Fibroblast of peridontal ligament (primary cell): ENCODE measurements at regions not wholly inside any gene's neighbourhood (a gene's known extent, or its start where the extent isn't known, plus 50 kb on each side); places are given as distances from the start of the nearest gene placed in this dataset.
"Not testable (repeated sequence)": the region's sequence is repeated elsewhere in the genome, so short reads cannot be mapped to it uniquely, and the experiment has no call there.

Source experiments
- DNase-seq: peaks from one replicate; pipeline ENCODE4 v3.0.0-alpha.2; 2010; ENCODE audit errors: extremely low read depth

DNA sequence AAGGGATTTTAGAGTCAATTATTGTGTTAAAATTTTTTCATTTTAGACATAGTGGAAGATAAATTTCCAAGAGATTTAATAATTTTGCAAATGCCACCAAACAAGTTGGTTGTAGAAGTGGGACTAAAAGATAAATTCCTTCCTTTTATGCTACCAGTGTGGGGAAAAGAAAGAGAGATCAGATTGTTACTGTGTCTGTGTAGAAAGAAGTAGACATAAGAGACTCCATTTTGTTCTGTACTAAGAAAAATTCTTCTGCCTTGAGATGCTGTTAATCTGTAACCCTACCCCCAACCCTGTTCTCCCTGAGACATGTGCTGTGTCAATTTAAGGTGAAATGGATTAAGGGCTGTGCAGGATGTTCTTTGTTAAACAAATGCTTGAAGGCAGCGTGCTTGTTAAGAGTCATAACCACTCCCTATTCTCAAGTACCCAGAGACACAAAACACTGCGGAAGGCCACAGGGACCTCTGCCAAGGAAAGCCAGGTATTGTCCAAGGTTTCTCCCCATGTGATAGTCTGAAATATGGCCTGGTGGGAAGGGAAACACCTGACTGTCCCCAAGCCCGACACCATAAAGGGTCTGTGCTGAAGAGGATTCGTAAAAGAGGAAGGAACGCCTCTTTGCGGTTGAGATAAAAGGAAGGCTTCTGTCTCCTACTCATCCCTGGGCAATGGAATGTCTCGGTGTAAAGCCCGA is 117.0 kb downstream of the CEP44 start:
- DNase-seq = not testable (repeated sequence)

DNA sequence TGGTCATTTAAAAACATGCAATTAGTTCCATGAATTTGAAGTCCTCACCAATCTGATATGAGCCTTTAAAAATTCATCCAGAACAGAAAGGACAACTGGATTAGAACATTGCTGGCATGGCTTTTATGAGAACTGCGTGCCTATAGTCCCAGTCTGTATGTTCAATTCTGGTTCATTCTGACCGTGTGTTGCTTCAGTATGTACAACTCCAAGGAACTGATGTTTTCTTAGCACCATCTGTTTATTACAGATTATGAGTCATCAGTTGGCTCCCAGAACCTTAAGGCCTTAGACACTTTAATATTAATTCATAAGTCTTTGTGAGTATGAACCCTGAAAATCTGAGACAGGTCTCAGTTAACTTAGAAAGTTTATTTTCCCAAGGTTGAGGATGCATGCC is 115.0 kb downstream of the CEP44 start:
- DNase-seq = peak; percentile 52

DNA sequence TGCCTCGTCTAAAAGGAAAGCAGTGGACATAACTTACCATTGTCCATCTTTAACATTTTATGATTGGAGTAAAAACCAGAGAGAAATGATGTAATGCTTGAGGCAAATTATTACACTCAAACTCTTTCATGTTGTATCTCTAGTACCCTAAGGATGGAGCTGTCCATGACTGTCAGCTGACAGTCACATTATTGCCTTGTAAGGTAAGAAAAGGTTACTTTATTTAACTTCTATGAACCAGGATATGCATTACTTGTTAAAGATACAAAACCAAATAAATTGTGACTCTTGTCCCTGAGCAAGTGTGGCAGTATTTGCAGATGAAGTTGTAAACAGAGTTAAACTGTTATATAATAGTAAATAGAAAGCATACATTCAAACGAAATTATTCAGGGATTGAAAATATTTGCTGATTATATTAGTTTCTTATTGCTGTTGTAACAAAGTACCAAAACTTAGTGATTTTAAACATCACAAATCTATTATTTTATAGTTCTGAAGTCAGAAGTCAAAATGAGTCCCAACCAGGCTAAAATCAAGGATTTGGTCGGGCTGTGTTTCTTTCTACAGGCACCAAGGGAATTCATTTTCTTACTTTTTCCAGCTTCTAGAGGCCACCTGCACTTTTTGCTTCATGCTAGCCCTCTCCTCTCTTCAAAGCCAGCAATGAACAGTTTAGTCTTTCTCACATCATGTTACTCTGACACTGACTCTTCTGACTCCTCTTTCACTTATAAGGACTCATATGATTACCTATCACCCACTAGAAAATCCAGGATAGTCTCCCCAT is 113.8 kb downstream of the CEP44 start:
- DNase-seq = no peak

DNA sequence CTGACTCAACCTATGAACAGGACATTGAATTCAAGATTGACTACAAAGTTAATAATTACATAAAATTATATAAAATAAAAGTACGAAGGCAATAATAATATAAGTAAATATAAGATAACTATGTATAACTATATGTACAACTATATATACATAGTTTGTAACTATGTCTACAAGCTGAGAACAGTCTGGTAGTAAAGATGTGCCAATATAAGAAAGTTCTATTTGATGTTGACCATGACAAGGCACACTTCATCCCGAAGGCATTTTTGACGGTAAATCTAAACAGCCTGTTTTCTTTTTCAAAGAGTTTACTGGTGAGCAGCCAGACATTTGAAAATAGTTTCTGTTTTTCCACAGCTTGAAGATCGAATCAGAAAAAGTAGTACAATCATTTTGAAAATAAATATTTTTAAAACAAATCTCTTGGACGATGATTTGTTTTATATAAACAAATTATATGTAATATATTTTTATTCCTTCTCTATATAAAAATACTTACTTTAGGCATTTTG is 112.9 kb downstream of the CEP44 start:
- no peak for DNase-seq

DNA sequence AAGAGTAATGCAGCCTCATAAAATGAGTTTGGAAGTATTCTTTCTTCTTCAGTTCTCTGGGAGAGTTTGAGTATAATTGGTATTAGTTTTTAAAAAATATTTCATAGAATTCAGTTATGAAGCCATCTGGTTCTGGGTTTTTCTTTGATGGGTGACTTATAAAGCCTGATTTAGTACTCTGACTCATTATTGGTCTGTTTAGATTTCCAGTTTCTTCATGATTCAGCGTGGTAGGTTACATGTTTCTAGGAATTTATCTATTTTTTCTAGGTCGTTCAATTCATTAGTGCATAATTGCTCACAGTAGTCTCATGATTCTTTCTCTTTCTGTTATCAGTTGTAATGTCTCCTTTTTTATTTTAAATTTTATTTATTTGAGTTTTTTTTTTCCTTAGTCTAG is 111.2 kb downstream of the CEP44 start:
- peak; percentile 65 for DNase-seq

DNA sequence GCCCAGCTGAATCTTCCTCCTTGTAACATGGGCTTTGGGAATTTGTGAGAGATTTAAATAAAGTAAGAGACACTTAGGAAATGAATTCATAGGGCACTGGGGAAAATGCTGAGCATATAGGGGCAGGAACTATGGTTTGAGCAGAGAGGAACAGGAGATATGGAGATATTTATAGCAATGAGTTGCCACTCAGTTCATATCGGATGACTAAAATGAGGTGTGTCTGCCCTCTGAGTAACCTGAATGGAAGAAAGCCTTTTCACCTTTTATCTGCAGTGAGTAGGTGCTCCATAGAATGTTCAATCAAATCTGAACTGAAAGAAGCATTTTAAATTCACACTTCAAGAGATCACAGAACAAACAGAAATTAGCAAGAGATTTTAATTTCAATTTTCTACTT is 105.7 kb downstream of the CEP44 start:
- DNase-seq = no peak

DNA sequence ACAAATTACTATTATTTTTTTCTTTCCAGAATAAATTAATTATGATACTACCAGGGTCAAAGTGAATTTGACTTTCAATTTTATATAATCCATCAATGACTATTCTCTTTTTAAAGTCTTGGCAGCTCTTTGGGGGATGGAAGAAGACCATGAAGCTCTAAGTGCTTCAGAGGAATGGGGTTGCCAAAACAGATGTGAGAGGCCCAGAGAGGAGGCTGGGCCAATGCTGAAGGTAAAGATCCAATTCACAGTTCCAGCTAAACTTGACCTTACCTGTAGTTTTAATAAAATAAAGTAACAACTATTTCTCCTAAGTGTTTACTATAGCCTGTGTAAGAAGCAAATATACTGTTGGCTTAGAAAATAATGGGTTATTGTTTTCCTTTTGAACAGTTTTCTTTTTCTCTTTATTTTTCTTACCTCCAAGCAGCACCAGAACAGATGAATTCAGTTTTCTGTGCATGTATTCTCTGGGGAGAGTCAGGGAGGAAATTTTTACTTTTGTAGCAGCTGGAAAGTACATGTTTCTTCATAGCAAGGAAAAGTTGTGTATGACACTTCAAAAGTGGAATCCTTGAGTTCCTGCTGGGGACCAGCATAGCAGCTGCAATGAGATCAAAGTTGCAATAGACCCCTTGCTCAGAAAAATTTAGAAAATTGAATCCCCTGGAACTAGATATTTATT is 104.9 kb downstream of the CEP44 start:
- no peak for DNase-seq

DNA sequence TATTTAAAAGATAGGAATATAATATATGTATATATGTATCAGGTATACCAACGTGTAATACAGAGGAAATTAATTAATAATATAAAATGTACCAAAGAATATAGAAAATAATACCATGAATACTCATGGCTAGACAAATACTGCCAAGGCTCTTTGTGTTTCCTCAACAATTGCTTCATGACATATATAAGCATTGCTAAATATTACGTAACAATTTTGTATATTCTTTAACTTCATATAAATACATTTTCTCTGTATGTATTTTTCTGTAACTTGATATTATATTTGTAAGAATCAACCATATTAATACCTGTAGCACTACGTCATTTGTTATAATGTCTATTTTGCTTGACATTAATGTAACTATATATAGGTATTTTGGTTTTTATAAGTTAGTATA is 104.0 kb downstream of the CEP44 start:
- DNase-seq = no peak

DNA sequence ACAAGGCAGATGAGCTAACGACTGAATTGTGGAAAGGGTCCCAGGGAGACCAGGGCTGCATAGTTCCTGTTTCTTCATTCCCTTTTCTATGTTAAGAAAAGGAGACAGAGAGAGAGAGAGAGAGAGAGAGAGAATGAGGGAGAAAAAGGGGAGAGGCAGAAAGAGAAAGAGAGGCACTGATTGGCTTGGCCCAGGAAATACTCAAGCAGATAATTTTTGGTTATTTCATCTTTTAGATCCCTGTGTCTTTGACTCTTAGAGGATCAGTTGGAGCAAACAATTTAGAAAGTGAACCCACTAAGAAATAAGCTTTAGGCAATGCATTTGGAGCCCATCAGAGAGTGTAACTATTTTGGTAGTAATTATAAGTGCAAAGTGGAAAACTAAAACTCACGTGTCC is 103.4 kb downstream of the CEP44 start:
- peak; percentile 15 for DNase-seq

DNA sequence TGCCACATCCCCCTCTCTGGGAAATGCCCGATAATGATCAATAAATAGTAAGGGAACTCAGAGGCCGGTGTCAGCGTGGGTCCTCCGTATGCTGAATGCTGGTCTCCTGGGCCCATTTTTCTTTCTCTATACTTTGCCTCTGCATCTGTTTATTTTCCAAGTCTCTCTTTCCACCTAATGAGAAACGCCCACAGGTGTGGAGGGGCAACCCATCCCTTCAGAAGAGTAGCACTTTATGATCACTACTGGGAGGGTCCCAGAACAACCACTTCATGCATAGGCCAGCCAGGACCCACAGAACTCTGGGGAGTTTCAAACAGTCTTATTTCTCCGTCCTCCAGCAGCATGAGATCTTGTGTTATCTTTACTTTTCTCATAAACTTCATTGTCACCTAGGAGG is 100.1 kb downstream of the CEP44 start:
- no peak for DNase-seq

DNA sequence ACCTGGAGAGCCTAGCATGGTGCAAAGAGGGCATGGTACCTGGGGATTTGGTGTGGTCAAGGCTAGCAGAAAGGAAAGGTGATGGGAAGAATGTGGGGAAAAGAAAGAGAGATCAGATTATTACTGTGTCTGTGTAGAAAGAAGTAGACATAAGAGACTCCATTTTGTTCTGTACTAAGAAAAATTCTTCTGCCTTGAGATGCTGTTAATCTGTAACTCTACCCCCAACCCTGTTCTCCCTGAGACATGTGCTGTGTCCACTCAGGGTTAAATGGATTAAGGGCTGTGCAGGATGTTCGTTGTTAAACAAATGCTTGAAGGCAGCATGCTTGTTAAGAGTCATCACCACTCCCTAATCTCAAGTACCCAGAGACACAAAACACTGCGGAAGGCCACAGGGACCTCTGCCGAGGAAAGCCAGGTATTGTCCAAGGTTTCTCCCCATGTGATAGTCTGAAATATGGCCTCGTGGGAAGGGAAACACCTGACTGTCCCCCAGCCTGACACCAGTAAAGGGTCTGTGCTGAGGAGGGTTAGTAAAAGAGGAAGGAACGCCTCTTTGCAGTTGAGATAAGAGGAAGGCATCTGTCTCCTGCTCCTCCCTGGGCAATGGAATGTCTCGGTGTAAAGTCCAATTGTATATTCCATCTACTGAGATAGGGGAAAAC is 99.4 kb downstream of the CEP44 start:
- DNase-seq = not testable (repeated sequence)
